Stomach (tissue), 8 donors: ENCODE measurements at regions not wholly inside any gene's neighbourhood (a gene's known extent, or its start where the extent isn't known, plus 50 kb on each side); places are given as distances from the start of the nearest gene placed in this dataset.

Experiments used
- DNase-seq, 2 donors: peaks; one replicate each; pipeline versions ENCODE4 v3.0.0 to v3.0.0-alpha.2; 2013 to 2019
- H3K27ac ChIP-seq, 5 donors: fragments of 200-600 bp in 4 of 5; sonication (generic) in 4 of 5; one replicate each; pipeline ENCODE4 v1.5.1; 2013 to 2019; ENCODE audit warnings: mild to moderate bottlenecking in 1 of 5, moderate library complexity in 1 of 5
- H3K27me3 ChIP-seq, 3 donors: fragments of 200-600 bp; sonication (generic); one replicate each; pipeline ENCODE4 v1.5.1; 2017 to 2019; ENCODE audit warnings: mixed run types in 1 of 3
- H3K36me3 ChIP-seq, 4 donors: fragments of 200-600 bp; sonication (generic); 1 replicate in 3 of 4; 2 replicates in 1 of 4; pipeline ENCODE4 v1.5.1; 2016 to 2019
- H3K4me1 ChIP-seq, 4 donors: fragments of 200-600 bp; sonication (generic); one replicate each; pipeline ENCODE4 v1.5.1; 2016 to 2019
- H3K4me3 ChIP-seq, 4 donors: fragments of 200-600 bp; sonication (generic) in 3 of 4; one replicate each; pipeline ENCODE4 v1.5.1; 2016 to 2019; ENCODE audit warnings: mild to moderate bottlenecking in 1 of 4
- H3K9me3 ChIP-seq, 4 donors: fragments of 200-600 bp; sonication (generic); one replicate each; pipeline ENCODE4 v1.5.1; 2016 to 2019
- EP300 ChIP-seq: sonication (generic); formaldehyde crosslinking; IDR thresholded peaks from one replicate; pipeline ENCODE4 v1.6.1; 2017; ENCODE audit warnings: antibody characterized with exemption
- POLR2A ChIP-seq, 4 donors: fragments of 450-650 bp; IDR thresholded peaks; one replicate each; pipeline ENCODE4 v1.6.1; 2016; ENCODE audit warnings: antibody characterized with exemption in 4 of 4, control low read depth in 2 of 4, mild to moderate bottlenecking in 1 of 4, moderate library complexity in 1 of 4
- POLR2AphosphoS5 ChIP-seq, 3 donors: sonication (generic); formaldehyde crosslinking; IDR thresholded peaks; one replicate each; pipeline ENCODE4 v1.6.1; 2016; ENCODE audit warnings: antibody characterized with exemption in 3 of 3
- WGBS, 5 donors: extraction: QIAGEN DNeasy Blood & Tissue Kit in 3 of 5; methylation state at CpG; one replicate each; pipeline versions ENCODE4 v1.1.5 to v1.1.7; 2013 to 2018; 5-methylcytosine and 5-hydroxymethylcytosine counted together
- intact Hi-C: fragments of 100-400 bp; cut with DNase I; formaldehyde crosslinking; loops from one replicate; pipeline ENCODE4 v1.15.1; 2023; ENCODE audit warnings: low total_unique reads
- TF ChIP-seq, protein P1 (sequence below), 7 experiments: fragments of 450-650 bp in 4 of 7; fragments of 200-600 bp in 3 of 7; sonication (generic) in 3 of 7; IDR thresholded peaks; one replicate each; pipeline ENCODE4 v1.5.1; 2016 to 2019; ENCODE audit warnings: antibody characterized with exemption in 7 of 7, control low read depth in 2 of 7, mild to moderate bottlenecking in 1 of 7
- donor health status: healthy with polysubstance abuse.
- donor health status: Bipolar disorder and iron deficiency.
- donor health status: healthy.

DNA sequence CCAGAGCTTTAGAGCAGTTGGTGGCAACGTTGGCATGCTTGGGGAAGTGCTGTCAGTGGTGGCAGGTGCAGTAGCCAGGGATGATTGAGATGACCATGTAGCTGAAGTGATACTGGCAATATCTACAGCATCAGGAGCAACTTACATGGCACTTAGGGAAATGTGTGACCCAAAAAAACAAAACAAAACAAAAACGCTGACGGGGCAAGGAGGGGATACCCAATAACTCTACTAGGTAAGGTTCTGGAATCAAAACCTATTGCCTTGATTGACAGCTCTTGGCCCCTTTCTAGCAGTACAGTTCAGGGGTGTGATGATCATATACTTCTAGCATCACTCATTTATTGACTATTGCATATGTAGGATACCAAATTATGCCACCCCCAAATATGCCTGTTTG, 312.6 kb downstream of the AASDHPPT start:
- H3K27ac ChIP-seq, result no peak overlapping the region
- DNase-seq, result no peak
- TF ChIP-seq POLR2A (IDR thresholded peaks at IDR 0.05) (no peak), POLR2AphosphoS5 (IDR thresholded peaks at IDR 0.05) (no peak), EP300 (no peak)
- TF ChIP-seq, protein P1, sequence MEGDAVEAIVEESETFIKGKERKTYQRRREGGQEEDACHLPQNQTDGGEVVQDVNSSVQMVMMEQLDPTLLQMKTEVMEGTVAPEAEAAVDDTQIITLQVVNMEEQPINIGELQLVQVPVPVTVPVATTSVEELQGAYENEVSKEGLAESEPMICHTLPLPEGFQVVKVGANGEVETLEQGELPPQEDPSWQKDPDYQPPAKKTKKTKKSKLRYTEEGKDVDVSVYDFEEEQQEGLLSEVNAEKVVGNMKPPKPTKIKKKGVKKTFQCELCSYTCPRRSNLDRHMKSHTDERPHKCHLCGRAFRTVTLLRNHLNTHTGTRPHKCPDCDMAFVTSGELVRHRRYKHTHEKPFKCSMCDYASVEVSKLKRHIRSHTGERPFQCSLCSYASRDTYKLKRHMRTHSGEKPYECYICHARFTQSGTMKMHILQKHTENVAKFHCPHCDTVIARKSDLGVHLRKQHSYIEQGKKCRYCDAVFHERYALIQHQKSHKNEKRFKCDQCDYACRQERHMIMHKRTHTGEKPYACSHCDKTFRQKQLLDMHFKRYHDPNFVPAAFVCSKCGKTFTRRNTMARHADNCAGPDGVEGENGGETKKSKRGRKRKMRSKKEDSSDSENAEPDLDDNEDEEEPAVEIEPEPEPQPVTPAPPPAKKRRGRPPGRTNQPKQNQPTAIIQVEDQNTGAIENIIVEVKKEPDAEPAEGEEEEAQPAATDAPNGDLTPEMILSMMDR (IDR thresholded peaks at IDR 0.05), result no peak
- no peak overlapping the region for H3K4me3 ChIP-seq
- 82 to 94% (median 86%) methylated on average over 3 of the region's 3 CpGs for WGBS, 5 donors
- H3K9me3 ChIP-seq, result no peaks in the 10 kb centered on the region
- no peaks in the 10 kb centered on the region for H3K36me3 ChIP-seq
- H3K4me1 ChIP-seq, result no peaks in the 10 kb centered on the region
- no peaks in the 10 kb centered on the region for H3K27me3 ChIP-seq
- intact Hi-C loops, result no loop called here

DNA sequence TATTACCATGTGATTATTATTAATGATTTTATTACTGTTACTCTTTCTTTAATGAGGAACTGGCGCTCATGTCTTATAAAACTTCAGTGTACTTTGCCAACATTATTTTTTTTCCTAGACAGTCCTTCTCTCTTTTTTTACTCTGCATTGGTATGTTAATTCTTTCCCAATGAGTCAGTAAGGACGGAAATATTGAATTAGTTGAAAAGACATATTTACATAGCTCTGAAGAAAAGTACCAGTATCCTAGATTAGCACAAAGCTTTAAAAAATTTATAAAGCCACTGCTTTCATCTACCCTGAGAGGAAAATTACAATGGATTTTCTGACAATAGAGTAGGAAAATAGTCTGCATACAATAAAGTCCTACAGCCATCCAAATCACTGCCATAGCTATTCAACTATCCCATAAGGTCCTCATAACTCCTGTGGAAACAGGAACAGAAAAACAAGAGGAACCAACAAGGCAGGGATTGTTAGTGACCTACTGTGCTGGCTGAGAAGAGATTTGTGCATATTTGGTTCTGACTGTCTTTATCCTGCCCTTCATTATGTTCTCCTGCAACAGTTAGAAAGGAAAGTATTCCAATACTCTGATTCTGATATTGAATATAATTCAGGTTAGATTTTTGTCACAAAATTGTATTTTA, 314.4 kb downstream of the AASDHPPT start:
- no peak for TF ChIP-seq POLR2AphosphoS5 (IDR thresholded peaks at IDR 0.05)
- no peak for TF ChIP-seq EP300
- no peak for TF ChIP-seq POLR2A (IDR thresholded peaks at IDR 0.05)
- TF ChIP-seq, protein P1 (IDR thresholded peaks at IDR 0.05), result no peak
- Histone ChIP-seq H3K4me3 (no peak overlapping the region), H3K27me3 (no peaks in the 10 kb centered on the region), H3K27ac (no peak overlapping the region), H3K9me3 (peaks cover 0 to 13% (median 5%) of the 10 kb centered on the region in 4 donors), H3K36me3 (no peaks in the 10 kb centered on the region), H3K4me1 (no peaks in the 10 kb centered on the region)
- 27 to 36% (median 34%) methylated on average over 2 of the region's 2 CpGs for WGBS, 5 donors
- no peak for DNase-seq
- intact Hi-C loops, result no loop called here

DNA sequence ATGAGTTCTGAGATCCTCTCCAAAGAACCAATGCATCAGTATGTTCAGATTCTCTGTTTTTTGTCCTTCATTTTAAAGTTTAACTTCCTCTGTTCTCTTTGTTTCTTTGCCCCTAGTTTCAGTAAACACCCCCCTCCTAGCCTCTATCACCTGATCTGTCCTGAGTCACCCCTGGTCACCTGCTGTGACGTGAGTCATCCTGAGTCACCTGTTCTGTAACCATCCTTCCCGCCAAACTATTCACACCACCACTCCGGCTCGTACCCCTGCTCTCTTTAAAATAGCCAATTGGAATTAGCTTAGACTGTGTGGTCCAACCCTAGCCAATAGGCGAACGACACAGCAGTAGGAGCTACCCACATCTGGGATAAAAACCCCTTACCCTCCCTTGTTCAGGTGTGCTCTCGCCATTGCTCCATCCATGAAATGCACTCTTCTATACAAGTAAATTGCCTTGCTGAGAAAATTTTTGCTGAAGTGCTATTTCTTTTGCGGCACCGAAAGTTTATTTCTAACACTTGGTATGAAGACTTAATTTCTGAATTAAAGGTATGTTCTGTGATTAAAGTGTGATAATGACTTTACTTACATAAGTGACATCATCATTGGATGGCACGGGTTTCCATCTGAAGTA, 318.4 kb downstream of the AASDHPPT start:
- TF ChIP-seq POLR2AphosphoS5 (IDR thresholded peaks at IDR 0.05) (no peak), POLR2A (IDR thresholded peaks at IDR 0.05) (no peak), EP300 (no peak)
- TF ChIP-seq, protein P1 (IDR thresholded peaks at IDR 0.05), result no peak
- intact Hi-C loops, result no loop called here
- Histone ChIP-seq H3K9me3 (peaks cover 0 to 13% (median 5%) of the 10 kb centered on the region in 4 donors), H3K4me3 (no peak overlapping the region), H3K4me1 (peaks cover 0 to 8% (median 0%) of the 10 kb centered on the region in 4 donors), H3K36me3 (no peaks in the 10 kb centered on the region), H3K27me3 (no peaks in the 10 kb centered on the region), H3K27ac (no peak overlapping the region)
- DNase-seq, result no peak
- 90 to 93% (median 91%) methylated on average over 10 of the region's 10 CpGs for WGBS, 5 donors

DNA sequence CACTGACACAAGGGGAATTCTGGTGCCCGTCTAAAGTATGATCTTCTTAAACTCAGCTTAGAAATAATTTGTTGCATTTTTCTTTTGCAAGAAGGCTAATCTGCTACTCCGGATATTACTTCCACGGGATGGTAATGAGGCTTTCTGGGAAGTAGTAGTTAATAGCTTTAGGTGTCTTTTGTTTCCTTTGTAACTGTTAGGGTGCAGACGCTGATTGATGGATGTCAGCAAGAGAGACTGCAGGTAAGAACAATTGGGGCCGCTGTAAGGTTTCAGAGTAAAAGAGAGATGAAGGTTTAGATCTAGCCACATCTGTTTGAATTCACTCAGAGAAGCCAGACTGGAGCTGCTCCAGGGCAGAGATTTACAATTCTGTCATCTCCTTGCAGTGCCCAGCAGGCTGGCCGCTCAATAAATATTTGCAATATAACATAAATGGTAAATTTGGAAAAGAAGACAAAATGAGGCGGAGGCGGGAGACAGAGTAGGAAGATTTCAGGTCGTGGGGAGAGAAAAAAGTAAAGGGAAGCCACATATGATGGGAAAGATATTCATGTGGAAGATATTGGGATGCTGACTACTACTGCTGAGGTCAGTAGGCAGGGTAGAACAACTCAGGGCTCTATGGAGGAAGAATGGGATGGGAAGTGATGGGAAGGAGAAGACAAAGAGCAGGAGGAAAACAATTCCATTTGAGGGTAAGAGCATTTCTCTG, 320.5 kb downstream of the AASDHPPT start:
- Histone ChIP-seq H3K27me3 (no peaks in the 10 kb centered on the region), H3K27ac (peak overlapping the region in 1 of 5 donors; percentile 14), H3K4me1 (peaks cover 0 to 8% (median 0%) of the 10 kb centered on the region in 4 donors), H3K4me3 (no peak overlapping the region), H3K36me3 (no peaks in the 10 kb centered on the region), H3K9me3 (peaks cover 0 to 13% (median 5%) of the 10 kb centered on the region in 4 donors)
- 68 to 75% (median 73%) methylated on average over 9 of the region's 9 CpGs for WGBS, 5 donors
- no peak for DNase-seq
- TF ChIP-seq POLR2A (IDR thresholded peaks at IDR 0.05) (no peak), POLR2AphosphoS5 (IDR thresholded peaks at IDR 0.05) (no peak), EP300 (no peak)
- TF ChIP-seq, protein P1 (IDR thresholded peaks at IDR 0.05), result no peak
- intact Hi-C loops, result no loop called here
